H9 (cell line): ENCODE measurements at regions not wholly inside any gene's neighbourhood (a gene's known extent, or its start where the extent isn't known, plus 50 kb on each side); places are given as distances from the start of the nearest gene placed in this dataset.

Experiments
- DNase-seq: peaks from one replicate; pipeline ENCODE4 v3.0.0-alpha.2; 2017
- H2AFZ ChIP-seq: one replicate; pipeline ENCODE4 v1.6.1; 2013; ENCODE audit warnings: mild to moderate bottlenecking, low read length, control low read depth, moderate library complexity
- H2AK5ac ChIP-seq: 2 replicates; pipeline ENCODE4 v1.6.1; 2013; ENCODE audit warnings: low read length, control low read depth, mixed read lengths; ENCODE audit not compliant: insufficient read length
- H2BK120ac ChIP-seq: one replicate; pipeline ENCODE4 v1.6.1; 2013; ENCODE audit warnings: low read depth, mild to moderate bottlenecking, low read length, control low read depth, inconsistent platforms; ENCODE audit not compliant: poor library complexity, severe bottlenecking
- H2BK12ac ChIP-seq: 2 replicates; pipeline ENCODE4 v1.6.1; 2013; ENCODE audit warnings: low read length, control low read depth, mixed read lengths, low read depth; ENCODE audit not compliant: insufficient read length
- H2BK15ac ChIP-seq: 2 replicates; pipeline ENCODE4 v1.6.1; 2013; ENCODE audit warnings: low read depth, low read length, control low read depth
- H2BK20ac ChIP-seq: one replicate; pipeline ENCODE4 v1.6.1; 2013; ENCODE audit warnings: low read depth, mild to moderate bottlenecking, low read length, control low read depth, inconsistent platforms; ENCODE audit not compliant: poor library complexity, severe bottlenecking
- H2BK5ac ChIP-seq: 2 replicates; pipeline ENCODE4 v1.6.1; 2013; ENCODE audit warnings: low read length, control low read depth, mixed read lengths; ENCODE audit not compliant: insufficient read length
- H3K14ac ChIP-seq: 2 replicates; pipeline ENCODE4 v1.6.1; 2013; ENCODE audit warnings: low read length, control low read depth; ENCODE audit not compliant: insufficient read depth
- H3K18ac ChIP-seq: 2 replicates; pipeline ENCODE4 v1.6.1; 2013; ENCODE audit warnings: low read depth, mild to moderate bottlenecking, mixed read lengths, low read length, control low read depth; ENCODE audit not compliant: insufficient read length
- H3K23ac ChIP-seq: 2 replicates; pipeline ENCODE4 v1.6.1; 2013; ENCODE audit warnings: low read length, control low read depth, mixed read lengths, low read depth; ENCODE audit not compliant: insufficient read length
- H3K23me2 ChIP-seq: 2 replicates; pipeline ENCODE4 v1.6.1; 2013; ENCODE audit warnings: low read depth, mild to moderate bottlenecking, mixed read lengths, low read length, control low read depth; ENCODE audit not compliant: insufficient read length, poor library complexity, severe bottlenecking
- H3K27ac ChIP-seq: 2 replicates; pipeline ENCODE4 v1.5.1; 2013; ENCODE audit warnings: low read length, control low read depth, mixed read lengths, low read depth; ENCODE audit not compliant: insufficient read length
- H3K27me3 ChIP-seq: 2 replicates; pipeline ENCODE4 v1.6.1; 2013; ENCODE audit warnings: low read length, control low read depth, inconsistent platforms; ENCODE audit not compliant: insufficient read depth
- H3K4ac ChIP-seq: 2 replicates; pipeline ENCODE4 v1.6.1; 2013; ENCODE audit warnings: low read depth, mild to moderate bottlenecking, control low read depth, inconsistent platforms, low read length, moderate library complexity
- H3K4me1 ChIP-seq: 2 replicates; pipeline ENCODE4 v1.6.1; 2013; ENCODE audit warnings: low read length, control low read depth, inconsistent platforms; ENCODE audit not compliant: insufficient read depth
- H3K4me2 ChIP-seq: 2 replicates; pipeline ENCODE4 v1.6.1; 2013; ENCODE audit warnings: low read length, control low read depth, mixed read lengths; ENCODE audit not compliant: insufficient read length, insufficient read depth
- H3K56ac ChIP-seq: 2 replicates; pipeline ENCODE4 v1.6.1; 2013; ENCODE audit warnings: low read depth, mild to moderate bottlenecking, mixed read lengths, low read length, control low read depth; ENCODE audit not compliant: insufficient read length
- H3K79me1 ChIP-seq: 2 replicates; pipeline ENCODE4 v1.6.1; 2013; ENCODE audit warnings: low read depth, mild to moderate bottlenecking, moderate library complexity, low read length, control low read depth, inconsistent platforms; ENCODE audit not compliant: insufficient read depth, poor library complexity, severe bottlenecking
- H3K79me2 ChIP-seq: 2 replicates; pipeline ENCODE4 v1.6.1; 2013; ENCODE audit warnings: low read length, control low read depth, inconsistent platforms; ENCODE audit not compliant: insufficient read depth
- H3K9ac ChIP-seq: 2 replicates; pipeline ENCODE4 v1.6.1; 2013; ENCODE audit warnings: low read length, control low read depth, mixed read lengths; ENCODE audit not compliant: insufficient read length; ENCODE audit errors: extremely low read depth
- H3K9me3 ChIP-seq: one replicate; pipeline ENCODE4 v1.6.1; 2013; ENCODE audit warnings: low read depth, low read length, inconsistent platforms; ENCODE audit not compliant: control insufficient read depth
- H3T11ph ChIP-seq: one replicate; pipeline ENCODE4 v1.6.1; 2013; ENCODE audit warnings: mild to moderate bottlenecking, low read length, control low read depth, inconsistent platforms
- H4K20me1 ChIP-seq: one replicate; pipeline ENCODE4 v1.6.1; 2013; ENCODE audit not compliant: control insufficient read depth, insufficient read length, insufficient read depth
- H4K5ac ChIP-seq: 2 replicates; pipeline ENCODE4 v1.6.1; 2013; ENCODE audit warnings: low read depth, mild to moderate bottlenecking, mixed read lengths, low read length, control low read depth; ENCODE audit not compliant: insufficient read length
- H4K8ac ChIP-seq: replicated peaks from 2 replicates; pipeline ENCODE4 v1.6.1; 2013; ENCODE audit warnings: low read length, control low read depth, mixed read lengths, low read depth; ENCODE audit not compliant: insufficient read length
- H4K91ac ChIP-seq: 2 replicates; pipeline ENCODE4 v1.6.1; 2013; ENCODE audit warnings: low read depth, mild to moderate bottlenecking, moderate library complexity, mixed read lengths, low read length, control low read depth; ENCODE audit not compliant: insufficient read length
- H3K27ac Mint-ChIP-seq, 3 experiments: 2 replicates in 2 of 3; 3 replicates in 1 of 3; pipeline ENCODE4 v1.8.0; 2020 to 2021; ENCODE audit warnings: mixed read lengths in 3 of 3, mild to moderate bottlenecking in 1 of 3, moderate library complexity in 1 of 3
- H3K27me3 Mint-ChIP-seq: 2 replicates; pipeline ENCODE4 v1.8.0; 2021; ENCODE audit warnings: low read depth, mild to moderate bottlenecking, moderate library complexity, mixed read lengths
- H3K36me3 Mint-ChIP-seq, 3 experiments: 2 replicates in 2 of 3; 3 replicates in 1 of 3; pipeline ENCODE4 v1.8.0; 2020 to 2021; ENCODE audit warnings: low read depth in 3 of 3, mixed read lengths in 3 of 3; ENCODE audit not compliant: insufficient read depth in 1 of 3
- H3K4me1 Mint-ChIP-seq, 2 experiments: 2 replicates each; pipeline ENCODE4 v1.8.0; 2020; ENCODE audit warnings: mixed read lengths in 2 of 2
- H3K4me3 Mint-ChIP-seq, 2 experiments: 2 replicates in 1 of 2; 3 replicates in 1 of 2; pipeline ENCODE4 v1.8.0; 2020 to 2021; ENCODE audit warnings: mild to moderate bottlenecking in 2 of 2, mixed read lengths in 2 of 2, moderate library complexity in 1 of 2
- H3K9me3 Mint-ChIP-seq, 2 experiments: 2 replicates in 1 of 2; 3 replicates in 1 of 2; pipeline ENCODE4 v1.8.0; 2020; ENCODE audit warnings: mild to moderate bottlenecking in 2 of 2, mixed read lengths in 2 of 2, moderate library complexity in 1 of 2
- CTCF ChIP-seq: fragments of 200-600 bp; sonication (generic); conservative IDR thresholded peaks from 3 replicates; pipeline ENCODE4 v1.8.0; 2021; ENCODE audit warnings: antibody characterized with exemption, mild to moderate bottlenecking
- WGBS: extraction: QIAGEN DNeasy Blood & Tissue Kit; methylation state at CpG from one replicate; pipeline ENCODE4 v1.1.7; 2013; ENCODE audit warnings: missing lambda C conversion rate, low lambda C conversion rate, mixed read lengths; ENCODE audit not compliant: insufficient read length; ENCODE audit errors: extremely low coverage; 5-methylcytosine and 5-hydroxymethylcytosine counted together

GRCh38 chr5:2149195-2149539 is 266.4 kb upstream of the IRX4 start:
- H3K79me2 ChIP-seq, result no peaks in the 10 kb centered on the region
- no peak overlapping the region for H3T11ph ChIP-seq
- H4K5ac ChIP-seq, result no peak overlapping the region
- Mint-ChIP-seq H3K36me3 (no peaks in the 10 kb centered on the region; a peak in 1 of 7 replicates), H3K4me1 (peaks cover 9 to 19% of the 10 kb centered on the region in 2 experiments), H3K4me3 (no peak overlapping the region), H3K27me3 (peaks cover 20% of the 10 kb centered on the region), H3K9me3 (peaks cover under 1 to 6% of the 10 kb centered on the region in 2 experiments; a peak in 2 of 5 replicates), H3K27ac (peak overlapping the region in 1 of 3 experiments; percentile 39; a peak in 2 of 7 replicates)
- no peak overlapping the region for H2AFZ ChIP-seq
- H3K79me1 ChIP-seq, result no peaks in the 10 kb centered on the region
- no peak overlapping the region for H3K56ac ChIP-seq
- H3K27me3 ChIP-seq, result no peaks in the 10 kb centered on the region
- TF ChIP-seq CTCF, result no peak
- H2BK120ac ChIP-seq, result no peak overlapping the region
- H2BK12ac ChIP-seq, result no peak overlapping the region
- H4K8ac ChIP-seq, result no peak overlapping the region
- no peaks in the 10 kb centered on the region for H4K20me1 ChIP-seq
- H3K9me3 ChIP-seq, result no peaks in the 10 kb centered on the region
- no peak overlapping the region for H3K9ac ChIP-seq
- H3K27ac ChIP-seq, result no peak overlapping the region
- no peak overlapping the region for H2BK20ac ChIP-seq
- no CpG with 5 or more reads among the region's 15 CpGs for WGBS
- no peak overlapping the region for H2BK15ac ChIP-seq
- no peak overlapping the region for H4K91ac ChIP-seq
- peak; percentile 71 for DNase-seq
- H3K18ac ChIP-seq, result no peak overlapping the region
- H3K4ac ChIP-seq, result no peak overlapping the region
- H3K23me2 ChIP-seq, result peaks cover 2% of the 10 kb centered on the region
- no peak overlapping the region for H3K14ac ChIP-seq
- no peak overlapping the region for H3K23ac ChIP-seq
- H3K4me1 ChIP-seq, result no peaks in the 10 kb centered on the region; the same call in 1 of the 2 replicates
- H3K4me2 ChIP-seq, result no peak overlapping the region
- no peak overlapping the region for H2AK5ac ChIP-seq
- H2BK5ac ChIP-seq, result no peak overlapping the region
